ENCODE measurements at regions not wholly inside any gene's neighbourhood (a gene's known extent, or its start where the extent isn't known, plus 50 kb on each side); places are given as distances from the start of the nearest gene placed in this dataset.

GRCh38 chr2:16042201-16042700, 101.9 kb downstream of the MYCN start:
- TF ChIP-seq CTCF (IDR thresholded peaks at IDR 0.05; ENCODE audit: low read length), result no peak
- TF ChIP-seq EZH2 (IDR thresholded peaks at IDR 0.05; ENCODE audit: borderline replicate concordance, low read length), result no peak
